ENCODE measurements at regions not wholly inside any gene's neighbourhood (a gene's known extent, or its start where the extent isn't known, plus 50 kb on each side); places are given as distances from the start of the nearest gene placed in this dataset.

DNA sequence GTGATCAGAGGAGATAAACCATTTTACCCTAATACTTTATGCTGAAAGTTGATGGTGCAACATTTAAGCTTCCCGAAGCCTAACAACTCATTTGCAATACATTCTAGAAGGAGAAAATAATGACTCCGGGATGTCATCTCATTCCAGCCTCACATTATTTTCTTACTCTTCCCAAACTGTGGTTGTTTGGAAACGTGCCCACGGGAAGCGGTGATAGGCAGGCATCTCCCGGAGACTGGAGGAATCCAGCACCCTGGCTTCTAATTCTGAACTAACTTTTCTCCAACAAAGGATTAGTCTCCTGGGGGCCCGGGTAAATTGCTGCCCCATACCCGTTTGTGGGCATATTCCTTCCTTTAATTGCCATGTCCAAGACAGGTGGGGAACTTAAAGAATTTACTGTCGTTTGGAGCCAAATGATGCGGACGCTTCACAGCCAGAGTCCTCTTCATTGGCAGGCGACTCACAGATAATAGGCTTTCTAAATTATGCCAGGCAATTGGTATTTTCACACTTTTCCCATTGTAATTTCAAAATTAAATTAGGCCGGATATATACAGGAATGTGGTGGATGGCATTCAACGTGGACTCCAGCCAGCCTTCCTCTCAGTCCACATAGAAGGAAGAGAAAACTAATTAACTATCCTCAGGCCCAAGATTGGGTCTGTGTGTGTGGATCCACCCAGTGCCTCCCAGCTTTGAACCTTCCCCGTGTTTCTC lies 278.1 kb downstream of the AJAP1 start:
- TF ChIP-seq EGR1 (IDR thresholded peaks at IDR 0.05) (no peak), YY1 (IDR thresholded peaks at IDR 0.05; ENCODE audit: low read depth) (no peak), CREB1 (IDR thresholded peaks at IDR 0.05; ENCODE audit: low read depth) (no peak), CEBPB (IDR thresholded peaks at IDR 0.05) (no peak), ZBTB7A (IDR thresholded peaks at IDR 0.05; ENCODE audit: low read depth) (no peak)
- TF ChIP-seq, protein P1, sequence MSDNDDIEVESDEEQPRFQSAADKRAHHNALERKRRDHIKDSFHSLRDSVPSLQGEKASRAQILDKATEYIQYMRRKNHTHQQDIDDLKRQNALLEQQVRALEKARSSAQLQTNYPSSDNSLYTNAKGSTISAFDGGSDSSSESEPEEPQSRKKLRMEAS (IDR thresholded peaks at IDR 0.05): no peak

All from Ishikawa (cell line).